ENCODE measurements at regions not wholly inside any gene's neighbourhood (a gene's known extent, or its start where the extent isn't known, plus 50 kb on each side); places are given as distances from the start of the nearest gene placed in this dataset.

- TF ChIP-seq CTCF (conservative IDR thresholded peaks at IDR 0.05; ENCODE audit: low read depth, low read length) = no peak
- no peak for TF ChIP-seq RCOR1 (IDR thresholded peaks at IDR 0.05; ENCODE audit: insufficient replicate concordance, low read length)
- no peak for TF ChIP-seq BHLHE40 (IDR thresholded peaks at IDR 0.05; ENCODE audit: low read depth, low read length)
- TF ChIP-seq POLR2A (IDR thresholded peaks at IDR 0.05; ENCODE audit: low read depth, low read length) = no peak
- TF ChIP-seq CHD1 (IDR thresholded peaks at IDR 0.05; ENCODE audit: low read depth, low read length) = no peak
- no peak for TF ChIP-seq CEBPB (IDR thresholded peaks at IDR 0.05; ENCODE audit: low read depth, low read length)
- no peak for TF ChIP-seq USF2 (IDR thresholded peaks at IDR 0.05; ENCODE audit: low read depth, low read length)
- no peak for TF ChIP-seq RFX5 (IDR thresholded peaks at IDR 0.05; ENCODE audit: low read depth, low read length)
- no peak for TF ChIP-seq RAD21 (IDR thresholded peaks at IDR 0.05; ENCODE audit: low read length)
- TF ChIP-seq ELK1 (IDR thresholded peaks at IDR 0.05; ENCODE audit: borderline replicate concordance, low read depth, low read length) = no peak
These were observed 442.2 kb downstream of the SLC6A15 start for GRCh38 chr12:84470361-84470760.

Data from IMR-90 (cell line).